Fibroblast of mammary gland (primary cell): ENCODE measurements at regions not wholly inside any gene's neighbourhood (a gene's known extent, or its start where the extent isn't known, plus 50 kb on each side); places are given as distances from the start of the nearest gene placed in this dataset.

Experiments
- DNase-seq: peaks from one replicate; pipeline ENCODE4 v3.0.0-alpha.2; 2010; ENCODE audit warnings: low read depth
- H3K4me3 ChIP-seq: 2 replicates; pipeline ENCODE4 v1.5.1; 2011; ENCODE audit warnings: low read depth, mild to moderate bottlenecking, low read length, moderate library complexity; ENCODE audit not compliant: control insufficient read depth
- TF ChIP-seq, protein P1 (sequence below): conservative IDR thresholded peaks from 2 replicates; pipeline ENCODE4 v1.5.1; 2011; ENCODE audit warnings: low read depth, low read length, inconsistent platforms; ENCODE audit not compliant: control insufficient read depth, insufficient read depth

DNA sequence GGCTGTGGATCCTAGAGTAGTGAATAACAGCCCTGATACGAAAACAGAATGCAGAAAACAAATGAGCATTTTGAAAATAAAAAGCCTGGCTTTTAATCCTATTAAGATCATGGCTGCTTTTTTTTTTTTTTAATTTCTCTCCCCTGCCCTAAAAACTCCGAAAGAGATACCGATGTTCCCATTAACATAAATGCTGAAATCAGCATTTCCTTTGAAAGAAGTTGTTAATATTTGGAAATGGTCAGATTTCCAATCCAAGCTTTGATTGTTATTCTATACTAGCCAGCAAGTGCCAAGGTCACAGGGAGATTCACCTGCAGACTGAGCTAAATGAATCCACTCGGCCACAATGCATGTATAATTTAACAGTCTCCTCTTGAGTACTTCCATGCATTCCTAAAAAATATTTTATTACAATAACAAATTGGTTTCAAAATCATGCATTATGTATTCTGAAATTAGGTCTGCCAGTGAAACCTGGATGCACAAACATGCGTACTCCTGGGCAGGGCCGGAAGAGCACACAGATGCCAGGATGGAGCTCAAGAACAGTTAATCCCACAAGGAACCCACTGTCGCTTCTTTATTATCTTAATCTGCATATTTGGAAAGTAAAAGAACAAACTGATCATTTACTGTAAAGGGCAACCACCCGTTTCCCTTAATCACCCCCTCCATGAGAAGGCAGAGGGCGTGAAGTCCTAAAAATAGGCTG, 521.5 kb upstream of the ZFHX3 start:
- H3K4me3 ChIP-seq, result no peak overlapping the region
- DNase-seq, result no peak
- TF ChIP-seq, protein P1, sequence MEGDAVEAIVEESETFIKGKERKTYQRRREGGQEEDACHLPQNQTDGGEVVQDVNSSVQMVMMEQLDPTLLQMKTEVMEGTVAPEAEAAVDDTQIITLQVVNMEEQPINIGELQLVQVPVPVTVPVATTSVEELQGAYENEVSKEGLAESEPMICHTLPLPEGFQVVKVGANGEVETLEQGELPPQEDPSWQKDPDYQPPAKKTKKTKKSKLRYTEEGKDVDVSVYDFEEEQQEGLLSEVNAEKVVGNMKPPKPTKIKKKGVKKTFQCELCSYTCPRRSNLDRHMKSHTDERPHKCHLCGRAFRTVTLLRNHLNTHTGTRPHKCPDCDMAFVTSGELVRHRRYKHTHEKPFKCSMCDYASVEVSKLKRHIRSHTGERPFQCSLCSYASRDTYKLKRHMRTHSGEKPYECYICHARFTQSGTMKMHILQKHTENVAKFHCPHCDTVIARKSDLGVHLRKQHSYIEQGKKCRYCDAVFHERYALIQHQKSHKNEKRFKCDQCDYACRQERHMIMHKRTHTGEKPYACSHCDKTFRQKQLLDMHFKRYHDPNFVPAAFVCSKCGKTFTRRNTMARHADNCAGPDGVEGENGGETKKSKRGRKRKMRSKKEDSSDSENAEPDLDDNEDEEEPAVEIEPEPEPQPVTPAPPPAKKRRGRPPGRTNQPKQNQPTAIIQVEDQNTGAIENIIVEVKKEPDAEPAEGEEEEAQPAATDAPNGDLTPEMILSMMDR, result no peak

DNA sequence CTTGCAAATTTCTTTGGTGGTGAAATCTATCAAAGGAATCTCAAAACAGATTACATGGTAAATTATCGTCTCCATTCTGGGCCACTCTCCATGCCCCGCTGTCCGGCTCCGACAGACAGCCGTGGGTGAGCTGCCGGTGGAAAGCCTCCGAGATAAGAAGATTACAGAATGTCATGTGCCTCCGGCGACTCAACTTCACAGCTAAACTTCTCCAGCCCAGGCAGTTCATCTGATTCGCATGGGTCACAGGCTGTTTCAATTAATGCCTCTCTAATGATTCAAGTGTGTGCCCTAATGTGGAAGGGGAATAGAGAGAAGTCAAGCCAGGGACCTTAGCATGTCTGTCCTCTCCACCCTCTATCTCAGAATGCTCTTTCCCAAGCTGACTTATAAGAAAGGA, 520.8 kb upstream of the ZFHX3 start:
- no peak for DNase-seq
- TF ChIP-seq, protein P1, result no peak
- no peak overlapping the region for H3K4me3 ChIP-seq

DNA sequence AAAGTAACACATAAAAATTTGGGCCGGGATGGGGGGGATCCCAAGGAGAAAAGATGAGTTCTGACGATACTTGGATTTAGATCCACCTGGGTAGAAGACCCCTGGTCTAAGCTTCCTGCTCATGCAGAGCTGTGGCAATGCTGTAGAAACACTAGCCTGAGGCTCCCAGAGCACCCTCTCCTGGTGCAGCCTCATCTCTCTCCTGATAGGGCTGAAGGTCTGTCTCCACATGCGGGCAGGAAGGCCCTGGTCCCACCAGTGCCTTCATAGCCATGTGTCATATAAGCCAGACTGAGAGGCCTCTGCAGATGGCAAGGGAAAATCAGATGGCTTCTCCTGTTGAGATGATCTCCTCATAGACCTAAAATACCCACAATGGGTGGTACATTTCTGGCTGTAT, 518.0 kb upstream of the ZFHX3 start:
- no peak for DNase-seq
- H3K4me3 ChIP-seq, result no peak overlapping the region
- TF ChIP-seq, protein P1, result no peak

DNA sequence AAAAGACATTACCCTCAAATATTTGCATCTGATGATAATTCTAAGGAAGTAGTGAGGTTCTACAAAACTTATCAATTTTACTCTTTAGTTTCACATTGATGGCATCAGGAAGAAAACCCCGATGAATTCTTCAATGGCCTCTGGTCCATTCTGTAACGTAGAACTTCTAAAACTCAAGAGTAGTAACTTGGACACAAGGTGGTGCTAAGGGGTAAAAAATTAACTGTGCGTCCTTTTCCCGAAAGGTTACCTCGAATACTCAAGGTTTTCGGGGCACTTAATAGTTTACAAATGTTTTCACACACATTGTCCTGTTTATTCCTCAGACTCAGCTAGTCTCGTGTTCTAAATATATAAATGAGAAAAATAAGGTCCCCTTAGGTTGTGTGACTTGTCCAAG, 517.3 kb upstream of the ZFHX3 start:
- no peak overlapping the region for H3K4me3 ChIP-seq
- no peak for DNase-seq
- TF ChIP-seq, protein P1, result no peak

DNA sequence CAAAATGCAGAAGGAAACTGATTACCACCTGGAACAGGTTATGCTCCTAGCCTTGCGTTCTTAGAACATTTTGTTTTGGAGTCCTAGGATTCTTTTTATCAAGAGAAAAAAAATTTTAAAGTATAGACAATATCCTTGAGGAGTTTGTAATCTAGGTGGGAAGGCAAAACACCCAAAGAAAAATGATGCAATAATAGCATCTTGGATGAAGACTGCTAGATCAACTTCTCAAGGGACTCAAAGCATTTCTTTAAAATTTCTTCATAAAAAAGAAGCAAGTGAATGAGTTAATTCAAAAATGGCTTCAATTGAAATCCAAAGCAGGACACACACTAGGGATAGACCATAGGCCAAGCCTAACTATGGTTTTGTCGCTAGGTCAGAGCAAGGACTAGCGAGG, 515.8 kb upstream of the ZFHX3 start:
- H3K4me3 ChIP-seq, result no peak overlapping the region
- TF ChIP-seq, protein P1, result no peak
- DNase-seq, result no peak

DNA sequence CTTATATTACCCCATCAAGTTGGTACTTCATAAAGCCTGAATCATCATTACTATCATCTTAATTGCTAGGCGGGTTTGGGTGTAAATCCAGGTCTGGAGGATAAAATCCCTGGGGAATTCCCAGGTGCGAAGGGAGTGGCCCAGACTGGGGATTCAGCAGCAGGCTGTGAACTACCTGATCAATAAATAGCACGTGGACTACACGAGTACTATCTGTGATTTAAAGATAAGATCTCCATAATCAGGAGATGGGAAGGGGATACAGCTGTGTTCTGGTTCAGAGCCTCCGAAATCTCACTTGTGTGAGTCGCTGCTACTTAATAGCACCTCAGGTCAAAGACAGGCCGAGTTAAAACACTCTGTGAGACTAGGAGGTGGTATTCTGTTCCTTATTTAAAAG, 512.6 kb upstream of the ZFHX3 start:
- no peak overlapping the region for H3K4me3 ChIP-seq
- no peak for DNase-seq
- TF ChIP-seq, protein P1, result no peak

DNA sequence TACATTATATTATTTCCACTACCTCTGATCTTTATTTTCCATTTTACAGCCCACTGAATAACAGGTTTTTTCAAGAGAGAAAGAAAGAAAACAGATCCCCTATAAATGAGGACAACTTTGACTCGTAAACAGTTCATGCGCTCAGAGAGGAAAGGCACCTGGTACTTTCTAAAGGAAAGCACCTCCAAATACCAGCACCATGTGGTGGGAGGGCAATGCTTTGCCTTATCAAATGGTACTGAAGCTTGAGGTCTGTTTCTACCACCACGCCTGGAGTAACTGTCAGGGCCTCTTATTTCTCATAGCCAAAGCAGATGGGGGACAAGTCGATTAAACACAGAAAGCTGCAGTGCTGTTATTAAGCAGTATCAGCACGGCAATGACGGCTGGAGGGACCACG, 510.3 kb upstream of the ZFHX3 start:
- DNase-seq, result no peak
- TF ChIP-seq, protein P1, result no peak
- no peak overlapping the region for H3K4me3 ChIP-seq
